ENCODE measurements at regions not wholly inside any gene's neighbourhood (a gene's known extent, or its start where the extent isn't known, plus 50 kb on each side); places are given as distances from the start of the nearest gene placed in this dataset.
"Not testable (repeated sequence)": the region's sequence is repeated elsewhere in the genome, so short reads cannot be mapped to it uniquely, and the experiment has no call there.

DNA sequence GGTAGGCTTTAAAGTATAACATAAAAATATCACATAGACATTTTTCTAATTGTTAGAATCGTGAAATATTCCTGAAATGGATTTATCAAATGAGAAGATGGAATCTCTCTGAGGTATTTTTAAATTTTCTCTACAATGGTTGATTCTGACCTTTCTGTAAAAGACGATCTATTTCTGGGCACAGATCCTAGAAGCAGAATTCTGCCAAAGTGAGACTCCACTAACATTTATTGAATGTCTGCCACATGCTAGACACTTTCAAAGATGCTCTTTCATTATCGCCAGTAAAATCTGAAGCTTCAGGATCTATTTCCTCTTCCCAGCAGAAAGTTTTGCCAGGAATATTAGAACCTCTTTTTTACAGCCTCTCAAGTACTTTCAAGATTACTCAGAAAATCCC, 64.1 kb upstream of the TMEM45B start:
- no peak overlapping the region for H3K4me3 ChIP-seq (ENCODE audit: low read depth, low read length)
- TF ChIP-seq CTCF (IDR thresholded peaks at IDR 0.05; ENCODE audit: low read depth, low read length): no peak
- TF ChIP-seq, protein P1, sequence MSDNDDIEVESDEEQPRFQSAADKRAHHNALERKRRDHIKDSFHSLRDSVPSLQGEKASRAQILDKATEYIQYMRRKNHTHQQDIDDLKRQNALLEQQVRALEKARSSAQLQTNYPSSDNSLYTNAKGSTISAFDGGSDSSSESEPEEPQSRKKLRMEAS (IDR thresholded peaks at IDR 0.05; ENCODE audit: low read depth, low read length): no peak
- no peak for TF ChIP-seq POLR2A (IDR thresholded peaks at IDR 0.05; ENCODE audit: extremely low read depth, insufficient read length)
- TF ChIP-seq MYC (IDR thresholded peaks at IDR 0.05; ENCODE audit: low read depth, low read length): no peak

DNA sequence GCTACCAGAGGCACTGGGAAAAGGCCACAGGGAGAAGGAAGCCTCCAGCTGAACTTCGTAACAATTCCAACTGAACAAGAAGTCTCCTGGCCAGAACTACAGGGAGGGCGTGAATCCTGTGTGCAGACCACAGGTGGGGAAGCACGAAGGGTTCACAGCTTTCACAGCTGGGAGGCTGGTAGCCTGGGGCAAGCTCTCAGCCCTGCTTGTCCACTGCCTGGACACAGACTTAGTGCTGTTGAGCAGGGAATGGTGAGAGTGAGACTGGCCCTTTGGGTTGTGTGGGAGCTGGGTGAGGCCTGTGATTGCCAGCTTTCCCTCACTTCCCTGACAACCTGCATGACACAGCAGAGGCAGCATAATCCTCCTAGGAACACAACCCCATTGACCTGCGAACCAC, 52.1 kb upstream of the TMEM45B start:
- not testable (repeated sequence) for H3K4me3 ChIP-seq (ENCODE audit: low read depth, low read length); DNase-seq (ENCODE audit: low read depth)

More for the DNA sequence above, 64.1 kb upstream of the TMEM45B start:
- no peak for DNase-seq (ENCODE audit: low read depth)

DNA sequence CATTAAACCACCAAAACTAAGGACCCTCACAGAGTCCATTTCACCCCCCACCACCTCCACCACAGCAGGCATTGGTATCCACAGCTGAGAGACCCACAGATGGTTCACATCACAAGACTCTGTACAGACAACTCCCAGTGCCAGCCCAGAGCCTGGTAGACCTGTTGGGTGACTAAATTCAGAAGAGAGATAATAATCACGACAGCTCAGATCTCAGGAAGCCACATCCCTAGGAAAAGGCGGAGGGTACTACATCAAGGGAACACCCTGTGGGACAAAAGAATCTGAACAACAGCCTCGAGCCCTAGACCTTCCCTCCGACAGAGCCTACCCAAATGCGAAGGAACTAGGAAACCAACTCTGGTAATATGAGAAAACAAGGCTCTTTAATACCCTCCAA, 51.4 kb upstream of the TMEM45B start:
- H3K4me3 ChIP-seq (ENCODE audit: low read depth, low read length); DNase-seq (ENCODE audit: low read depth): not testable (repeated sequence)

All from NB4 (cell line).